NCI-H345 treated with DMSO at 0.1 percent for 48 hours (cell line): ENCODE measurements at regions not wholly inside any gene's neighbourhood (a gene's known extent, or its start where the extent isn't known, plus 50 kb on each side); places are given as distances from the start of the nearest gene placed in this dataset.
A peak's percentile ranks its signal among the peaks of the same experiment; 100 is the strongest.

Experiments used
- DNase-seq: peaks from one replicate; lab custom pipeline; 2025; ENCODE audit not compliant: unreplicated experiment; lab: John Stamatoyannopoulos, UW

DNA sequence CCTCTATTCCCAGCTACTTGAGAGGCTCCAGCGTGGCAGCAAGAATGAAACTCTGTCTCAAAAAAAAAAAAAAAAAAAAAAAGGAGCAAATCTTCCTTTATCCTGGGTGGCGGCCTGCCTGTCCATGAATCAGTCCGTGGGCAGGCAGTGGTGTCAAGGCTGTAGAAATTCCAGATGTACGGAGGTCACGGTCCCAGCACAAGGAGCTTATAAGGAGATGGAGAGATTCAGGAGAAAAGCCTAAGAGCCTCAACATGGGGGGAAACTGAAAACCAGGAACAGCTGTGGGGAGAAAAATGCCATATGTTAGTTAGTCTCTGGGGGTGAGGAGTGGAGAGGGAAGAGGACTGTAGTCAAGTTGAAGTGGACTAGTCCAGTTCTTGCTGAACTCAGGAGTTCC, 130.5 kb upstream of the CRY1 start:
- DNase-seq, result no peak

- no peak for DNase-seq
These were observed 132.3 kb upstream of the CRY1 start for GRCh38 chr12:107225635-107226034.

- DNase-seq, result no peak
These were observed 132.8 kb upstream of the CRY1 start for GRCh38 chr12:107226126-107226525.

DNA sequence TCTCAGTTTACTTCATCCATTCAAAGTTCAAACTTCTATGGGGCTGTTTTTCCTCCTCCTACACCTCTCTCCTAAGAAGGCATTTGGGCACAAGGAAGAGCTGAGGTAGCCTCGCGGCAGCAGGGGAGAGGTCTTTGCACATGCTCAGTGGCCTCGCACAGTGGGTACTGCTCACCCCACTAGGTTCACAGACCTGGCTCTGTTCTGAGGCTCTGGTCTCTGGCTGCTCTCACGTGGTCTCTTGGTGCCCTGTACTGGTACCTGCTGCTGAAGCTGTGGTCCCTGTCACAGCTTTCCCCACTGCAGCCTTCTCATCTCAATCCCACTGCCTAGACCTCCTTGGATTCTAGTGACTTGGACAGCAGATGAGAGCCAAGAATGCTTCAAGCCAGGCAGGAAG, 134.7 kb upstream of the CRY1 start:
- no peak for DNase-seq

GRCh38 chr12:107229827-107230226, 136.5 kb upstream of the CRY1 start:
- no peak for DNase-seq

GRCh38 chr12:107231303-107231702, 138.0 kb upstream of the CRY1 start:
- no peak for DNase-seq

DNA sequence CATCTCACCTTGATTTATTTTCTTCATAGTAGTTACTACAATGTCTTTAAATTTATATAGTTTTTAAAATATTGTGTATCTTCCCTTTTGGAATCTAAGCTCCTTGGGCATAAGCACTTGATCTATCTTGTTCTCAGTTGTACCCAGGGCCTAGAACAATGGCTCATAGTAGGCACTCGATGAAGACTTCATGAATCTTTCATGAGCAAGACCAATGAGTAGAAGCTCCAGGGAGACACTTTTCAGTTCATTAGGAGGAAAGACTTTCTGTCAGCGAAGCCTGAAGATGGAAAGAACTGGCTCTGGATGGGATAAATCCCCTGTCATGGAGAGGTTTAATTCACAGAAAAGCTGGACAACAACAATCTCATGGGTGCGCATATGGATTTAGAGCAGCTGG, 140.2 kb upstream of the CRY1 start:
- DNase-seq, result no peak

DNA sequence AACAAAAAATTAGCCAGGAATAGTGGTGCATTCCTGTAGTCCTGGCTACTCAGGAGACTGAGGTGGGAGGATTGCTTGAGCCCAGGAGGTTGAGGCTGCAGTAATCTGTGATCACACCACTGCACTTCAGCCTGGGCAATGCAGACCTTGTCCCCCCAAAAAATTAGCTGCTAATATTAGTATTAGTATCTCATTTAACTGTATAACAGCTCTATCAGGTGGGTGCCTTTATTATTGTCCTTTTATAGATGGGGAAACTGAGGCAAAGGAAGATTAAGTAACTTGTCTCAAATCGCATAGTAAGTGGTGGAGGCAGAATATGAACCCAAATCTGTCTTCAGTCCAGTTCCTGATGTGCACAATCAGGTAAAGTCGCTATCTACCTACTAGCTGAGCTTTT, 142.3 kb upstream of the CRY1 start:
- no peak for DNase-seq

DNA sequence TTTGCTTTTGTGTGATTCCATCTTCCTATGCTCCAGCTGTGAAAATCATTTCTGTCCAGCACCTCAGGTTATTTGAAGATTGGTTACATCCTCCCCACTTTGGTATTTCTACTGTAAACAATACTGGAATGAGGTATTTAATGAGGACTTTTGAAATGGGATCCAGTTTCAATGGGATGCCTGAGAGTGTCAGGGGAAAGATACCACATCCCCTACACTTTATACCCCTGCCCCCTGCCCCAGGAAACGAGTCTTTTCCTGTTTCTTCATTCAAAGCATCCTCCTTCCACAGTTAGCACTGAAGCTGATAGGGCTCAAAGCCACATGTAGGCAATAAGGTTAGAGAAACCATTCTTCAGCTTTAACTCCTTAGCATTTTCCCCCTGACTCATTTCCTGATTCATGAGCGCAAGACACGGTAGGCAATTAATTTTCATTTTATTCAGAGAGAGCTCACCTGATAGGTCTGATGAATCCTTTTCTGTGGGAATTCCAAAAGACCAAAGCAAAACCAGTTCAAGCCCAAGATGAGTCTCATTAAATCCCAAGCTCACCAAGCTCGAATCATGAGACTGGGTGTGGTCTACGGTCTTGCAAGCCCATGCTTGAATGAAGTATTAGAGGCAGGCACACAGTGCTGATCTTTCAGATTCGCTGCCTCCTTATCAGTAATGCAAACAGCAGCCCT, 143.6 kb upstream of the CRY1 start:
- DNase-seq, result no peak

GRCh38 chr12:107238296-107238695, 144.9 kb upstream of the CRY1 start:
- no peak for DNase-seq

- DNase-seq, result no peak
These were observed 148.1 kb upstream of the CRY1 start for GRCh38 chr12:107241411-107241810.

DNA sequence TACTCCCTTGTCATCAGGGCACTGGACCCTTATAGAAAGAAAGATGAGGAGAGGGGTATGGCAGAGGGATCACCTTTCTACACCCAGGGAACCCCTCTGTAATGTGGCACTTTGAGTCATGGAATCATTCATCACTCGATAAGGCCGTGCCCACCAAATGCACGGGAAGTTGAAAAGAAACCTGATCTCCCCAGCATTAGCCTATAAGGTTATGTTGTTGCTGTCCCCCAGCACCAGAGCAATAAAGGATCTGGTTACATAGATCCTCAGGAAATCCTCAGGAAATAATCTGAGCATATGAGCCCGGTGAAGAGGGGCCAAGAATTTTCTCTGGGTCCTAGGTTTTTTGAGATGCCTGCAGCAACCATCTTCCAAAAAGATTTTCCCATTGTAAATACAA, 148.8 kb upstream of the CRY1 start:
- no peak for DNase-seq

GRCh38 chr12:107243341-107243740, 150.0 kb upstream of the CRY1 start:
- peak; percentile 76 for DNase-seq

DNA sequence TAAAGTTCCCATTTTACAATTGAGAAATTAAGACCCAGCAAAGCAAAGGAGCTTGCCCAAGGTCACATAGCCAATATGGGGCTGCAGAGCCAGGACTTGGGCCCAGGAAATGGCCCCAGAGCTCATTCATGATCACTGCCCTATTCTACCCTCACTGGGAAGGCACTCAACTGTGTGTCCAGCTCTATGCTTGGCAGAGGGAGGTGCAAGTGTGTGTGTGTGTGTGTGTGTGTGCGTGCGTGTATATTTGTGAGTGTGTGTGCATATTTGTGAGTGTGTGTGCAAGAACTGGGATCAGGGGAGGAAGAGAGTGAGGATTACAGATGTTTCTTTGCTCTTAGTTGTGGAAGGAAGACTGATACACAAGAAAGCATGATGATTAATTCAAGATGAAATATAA, 151.2 kb upstream of the CRY1 start:
- DNase-seq, result no peak

DNA sequence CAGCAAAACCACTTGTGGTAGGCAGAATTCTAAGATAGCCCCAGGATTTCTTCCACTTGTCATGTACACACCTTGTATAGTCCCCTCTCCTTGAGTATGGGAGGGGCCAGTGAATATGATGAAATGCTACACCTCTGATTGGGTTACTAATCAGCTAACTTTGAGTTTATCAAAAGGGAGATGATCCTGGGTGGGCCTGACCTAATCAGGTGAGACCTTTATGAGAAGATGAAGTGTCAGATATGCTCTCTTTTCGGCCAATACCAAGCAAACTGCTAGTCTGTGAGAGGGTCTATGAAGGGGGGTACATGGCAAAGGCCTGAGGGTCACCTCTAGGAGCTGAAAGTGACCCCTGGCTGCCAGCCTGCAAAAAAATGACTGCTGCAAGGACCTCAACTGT, 154.3 kb upstream of the CRY1 start:
- no peak for DNase-seq

- DNase-seq, result no peak
These were observed 154.8 kb upstream of the CRY1 start for GRCh38 chr12:107248187-107248586.

GRCh38 chr12:107251288-107251687, 157.9 kb upstream of the CRY1 start:
- no peak for DNase-seq

DNA sequence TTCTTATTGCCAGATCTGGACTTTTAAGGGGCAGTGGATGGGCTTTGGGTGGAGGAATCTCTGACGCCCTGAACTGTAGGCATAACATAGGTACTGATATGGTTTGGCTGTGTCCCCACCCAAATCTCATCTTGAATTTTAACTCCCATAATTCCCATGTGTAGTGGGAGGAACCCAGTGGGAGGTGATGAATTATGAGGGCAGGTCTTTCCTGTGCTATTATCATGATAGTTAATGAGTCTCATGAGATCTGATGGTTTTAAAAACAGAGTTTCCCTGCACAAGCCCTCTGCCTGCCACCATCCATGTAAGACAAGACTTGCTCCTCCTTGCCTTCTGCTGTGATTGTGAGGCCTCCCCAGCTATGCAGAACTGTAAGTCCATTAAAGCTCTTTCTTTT, 160.0 kb upstream of the CRY1 start:
- DNase-seq, result no peak

DNA sequence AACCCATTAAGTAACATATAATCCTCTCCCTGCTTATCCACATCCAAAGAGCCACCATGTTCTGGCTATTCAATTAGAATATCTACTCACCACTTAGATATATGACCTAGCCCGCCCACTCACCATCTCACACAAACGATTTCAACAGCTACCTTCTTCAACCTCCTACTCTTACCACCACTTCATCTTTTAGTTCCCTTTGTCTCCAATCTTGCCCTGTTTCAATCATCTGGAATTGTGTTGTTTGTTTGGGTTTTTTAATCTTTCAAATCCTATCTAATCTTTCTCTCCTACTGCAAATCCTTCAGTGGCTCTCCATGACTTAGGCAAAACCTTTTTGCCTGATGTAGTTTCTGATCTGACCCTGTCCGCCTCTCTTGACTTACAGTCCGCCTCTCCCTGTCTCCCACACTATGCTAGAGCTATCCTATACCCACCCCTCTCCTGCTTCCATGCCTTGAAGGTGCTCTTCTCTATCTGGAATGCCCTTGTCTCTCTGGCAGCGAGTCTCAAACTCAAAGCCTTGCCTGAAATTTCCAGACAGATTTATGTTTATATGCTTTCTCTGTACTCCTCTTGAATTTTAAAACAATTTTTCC, 161.0 kb upstream of the CRY1 start:
- no peak for DNase-seq

- DNase-seq, result no peak
These were observed 165.4 kb upstream of the CRY1 start for GRCh38 chr12:107258780-107259179.

DNA sequence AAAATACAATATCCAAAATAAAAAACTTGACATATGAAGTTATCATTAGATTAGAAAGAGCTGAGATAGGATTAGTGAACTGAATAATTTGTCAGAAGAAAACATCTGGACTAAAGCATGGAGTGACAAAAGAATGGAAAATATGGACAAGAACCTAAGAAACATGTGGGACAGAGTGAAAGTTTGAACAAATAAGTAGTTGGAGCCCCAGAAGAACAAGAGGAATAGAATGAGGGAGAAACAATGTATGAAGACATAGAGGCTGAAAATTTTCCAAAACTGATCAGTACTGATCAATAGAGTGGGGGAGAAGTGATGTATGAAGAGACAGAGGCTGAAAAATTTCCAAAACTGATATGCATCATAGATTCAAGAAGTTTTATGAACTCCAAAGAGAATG, 170.6 kb upstream of the CRY1 start:
- DNase-seq, result no peak

- DNase-seq, result no peak
These were observed 171.3 kb upstream of the CRY1 start for GRCh38 chr12:107264667-107265066.

- no peak for DNase-seq
These were observed 174.3 kb upstream of the CRY1 start for GRCh38 chr12:107267604-107268003.
